Esophagus squamous epithelium (tissue), 5 donors: ENCODE measurements at regions not wholly inside any gene's neighbourhood (a gene's known extent, or its start where the extent isn't known, plus 50 kb on each side); places are given as distances from the start of the nearest gene placed in this dataset.

ENCODE experiments used
- DNase-seq: peaks from one replicate; lab custom pipeline; 2025; lab: John Stamatoyannopoulos, UW
- H3K27ac ChIP-seq, 4 donors: fragments of 200-600 bp; sonication (generic); one replicate each; pipeline ENCODE4 v1.5.1; 2016 to 2019; ENCODE audit warnings: mild to moderate bottlenecking in 1 of 4
- H3K27me3 ChIP-seq, 4 donors: fragments of 200-600 bp; sonication (generic); 1 replicate in 3 of 4; 2 replicates in 1 of 4; pipeline versions ENCODE4 v1.5.1 to v1.6.0; 2017 to 2021; ENCODE audit warnings: antibody characterized with exemption in 1 of 4
- H3K36me3 ChIP-seq, 3 donors: fragments of 200-600 bp; sonication (generic); one replicate each; pipeline ENCODE4 v1.5.1; 2016 to 2019
- H3K4me1 ChIP-seq, 3 donors: fragments of 200-600 bp; sonication (generic); one replicate each; pipeline ENCODE4 v1.5.1; 2017 to 2019
- H3K4me3 ChIP-seq, 4 donors: fragments of 200-600 bp; sonication (generic); 1 replicate in 3 of 4; 2 replicates in 1 of 4; pipeline ENCODE4 v1.5.1; 2016 to 2019; ENCODE audit warnings: mild to moderate bottlenecking in 2 of 4, moderate library complexity in 1 of 4
- H3K9me3 ChIP-seq, 3 donors: fragments of 200-600 bp; sonication (generic); one replicate each; pipeline ENCODE4 v1.5.1; 2016 to 2019
- CTCF ChIP-seq, 6 experiments: fragments of 450-650 bp in 4 of 6; fragments of 200-600 bp in 2 of 6; sonication (generic) in 2 of 6; IDR thresholded peaks; one replicate each; pipeline ENCODE4 v1.5.1; 2016 to 2019; ENCODE audit warnings: antibody characterized with exemption in 6 of 6, mild to moderate bottlenecking in 4 of 6, moderate library complexity in 4 of 6
- POLR2A ChIP-seq, 4 donors: fragments of 450-650 bp; IDR thresholded peaks; one replicate each; pipeline ENCODE4 v1.6.1; 2017; ENCODE audit warnings: antibody characterized with exemption in 4 of 4, mild to moderate bottlenecking in 4 of 4, moderate library complexity in 3 of 4
- WGBS, 2 donors: methylation state at CpG; one replicate each; pipeline ENCODE4 v1.1.5; 2018; 5-methylcytosine and 5-hydroxymethylcytosine counted together
- intact Hi-C: fragments of 100-400 bp; cut with DNase I; formaldehyde crosslinking; loops from one replicate; pipeline ENCODE4 v1.15.0; 2022
- donor health status: DM: yes; HTN: yes; CAD: no.

DNA sequence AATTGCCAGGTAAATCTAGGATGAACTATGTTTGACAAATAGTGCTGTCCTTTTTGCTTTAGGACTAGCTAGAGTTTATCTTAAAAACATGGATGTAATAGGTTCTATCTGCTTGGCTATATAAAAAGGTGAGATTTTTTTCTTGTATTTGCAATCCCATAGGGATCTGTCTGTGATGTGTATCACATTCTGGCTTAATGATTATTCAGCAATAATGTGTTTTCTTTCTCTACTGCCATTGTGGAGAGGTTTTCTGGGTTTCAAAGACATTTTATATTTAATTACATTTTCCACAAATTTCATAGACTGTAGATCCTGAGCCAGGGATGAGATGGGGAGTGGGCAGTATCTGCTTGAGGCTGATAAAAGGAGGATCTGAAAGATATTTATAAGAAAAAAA lies 277.8 kb upstream of the SLITRK5 start:
- intact Hi-C loops, result no loop called here
- Histone ChIP-seq H3K4me1 (no peaks in the 10 kb centered on the region), H3K36me3 (no peaks in the 10 kb centered on the region), H3K27ac (no peak overlapping the region), H3K27me3 (no peaks in the 10 kb centered on the region), H3K4me3 (no peak overlapping the region), H3K9me3 (no peaks in the 10 kb centered on the region)
- no peak for DNase-seq
- TF ChIP-seq POLR2A (IDR thresholded peaks at IDR 0.05), result no peak
- TF ChIP-seq CTCF (IDR thresholded peaks at IDR 0.05), result no peak

DNA sequence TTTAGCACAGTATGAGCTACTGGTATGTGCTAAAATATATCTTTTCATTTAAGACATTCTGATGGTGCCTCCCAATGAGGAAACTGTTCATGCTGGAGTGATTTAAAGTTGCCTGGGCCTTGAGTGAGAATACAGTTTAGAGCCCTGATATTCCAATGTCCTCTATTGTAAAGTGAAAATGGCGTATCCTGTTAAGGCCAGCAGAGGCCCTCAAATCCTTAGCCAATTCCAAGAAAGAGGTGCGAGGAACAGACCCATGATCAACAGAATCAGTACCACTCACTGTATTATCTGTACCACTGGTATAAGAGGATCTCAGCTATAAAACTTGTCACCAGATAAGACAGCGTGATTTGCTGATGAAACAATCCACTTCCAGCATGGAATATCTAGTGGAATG lies 273.1 kb upstream of the SLITRK5 start:
- 78 to 79% methylated on average over 2 to 3 of the region's 3 CpGs for WGBS, 2 donors
- intact Hi-C loops, result no loop called here
- no peak for TF ChIP-seq CTCF (IDR thresholded peaks at IDR 0.05)
- no peak for TF ChIP-seq POLR2A (IDR thresholded peaks at IDR 0.05)
- H3K36me3 ChIP-seq, result no peaks in the 10 kb centered on the region
- H3K4me1 ChIP-seq, result no peaks in the 10 kb centered on the region
- no peaks in the 10 kb centered on the region for H3K27me3 ChIP-seq
- no peak overlapping the region for H3K4me3 ChIP-seq
- no peak for DNase-seq
- no peak overlapping the region for H3K27ac ChIP-seq
- no peaks in the 10 kb centered on the region for H3K9me3 ChIP-seq

GRCh38 chr13:87403748-87404432 lies 267.3 kb upstream of the SLITRK5 start:
- 8 to 12% methylated on average over 4 of the region's 4 CpGs for WGBS, 2 donors
- no peaks in the 10 kb centered on the region for H3K36me3 ChIP-seq
- no peaks in the 10 kb centered on the region for H3K9me3 ChIP-seq
- no peaks in the 10 kb centered on the region for H3K4me1 ChIP-seq
- H3K27ac ChIP-seq, result no peak overlapping the region
- H3K4me3 ChIP-seq, result no peak overlapping the region
- intact Hi-C loops, result no loop called here
- H3K27me3 ChIP-seq, result no peaks in the 10 kb centered on the region
- TF ChIP-seq CTCF (IDR thresholded peaks at IDR 0.05), result no peak
- TF ChIP-seq POLR2A (IDR thresholded peaks at IDR 0.05), result no peak
- no peak for DNase-seq

GRCh38 chr13:87426742-87427141 lies 244.4 kb upstream of the SLITRK5 start:
- no peaks in the 10 kb centered on the region for H3K27me3 ChIP-seq
- intact Hi-C loops, result no loop called here
- TF ChIP-seq CTCF (IDR thresholded peaks at IDR 0.05) (no peak), POLR2A (IDR thresholded peaks at IDR 0.05) (no peak)
- no peak overlapping the region for H3K4me3 ChIP-seq
- H3K9me3 ChIP-seq, result no peaks in the 10 kb centered on the region
- H3K4me1 ChIP-seq, result no peaks in the 10 kb centered on the region
- H3K36me3 ChIP-seq, result no peaks in the 10 kb centered on the region
- H3K27ac ChIP-seq, result no peak overlapping the region
- no peak for DNase-seq

- Histone ChIP-seq H3K4me1 (no peaks in the 10 kb centered on the region), H3K27me3 (no peaks in the 10 kb centered on the region), H3K4me3 (no peak overlapping the region), H3K9me3 (no peaks in the 10 kb centered on the region), H3K36me3 (no peaks in the 10 kb centered on the region), H3K27ac (no peak overlapping the region)
- intact Hi-C loops, result no loop called here
- WGBS, 2 donors, result 49 to 52% methylated on average over 2 of the region's 2 CpGs
- no peak for TF ChIP-seq CTCF (IDR thresholded peaks at IDR 0.05)
- no peak for TF ChIP-seq POLR2A (IDR thresholded peaks at IDR 0.05)
- no peak for DNase-seq
Measured at GRCh38 chr13:87444135-87444534, 227.0 kb upstream of the SLITRK5 start.
